Hepatic stellate cell (primary cell): ENCODE measurements at regions not wholly inside any gene's neighbourhood (a gene's known extent, or its start where the extent isn't known, plus 50 kb on each side); places are given as distances from the start of the nearest gene placed in this dataset.

Experiments
- DNase-seq: peaks from one replicate; pipeline ENCODE4 v3.0.0; 2011; ENCODE audit warnings: low spot score

- no peak for DNase-seq
Measured at GRCh38 chr6:43847741-43848630, 78.0 kb downstream of the VEGFA start.

GRCh38 chr6:43846556-43846955, 76.5 kb downstream of the VEGFA start:
- DNase-seq: no peak

GRCh38 chr6:43845646-43846045, 75.6 kb downstream of the VEGFA start:
- no peak for DNase-seq

GRCh38 chr6:43843669-43844171, 73.7 kb downstream of the VEGFA start:
- DNase-seq: no peak

GRCh38 chr6:43843097-43843645, 73.2 kb downstream of the VEGFA start:
- no peak for DNase-seq

- DNase-seq: no peak
Measured at GRCh38 chr6:43842231-43842794, 72.3 kb downstream of the VEGFA start.

- no peak for DNase-seq
Measured at GRCh38 chr6:43840490-43841218, 70.6 kb downstream of the VEGFA start.

- DNase-seq: peak; percentile 83
Measured at GRCh38 chr6:43838276-43839036, 68.4 kb downstream of the VEGFA start.

GRCh38 chr6:43837507-43837906, 67.5 kb downstream of the VEGFA start:
- no peak for DNase-seq

GRCh38 chr6:43836507-43837240, 66.7 kb downstream of the VEGFA start:
- DNase-seq: peak; percentile 50
